Stimulated activated CD8-positive, alpha-beta memory T cell treated with anti-CD3 and anti-CD28 coated beads, Interleukin-7, amount 100 ng/mL, for 24 hours (primary cell): ENCODE measurements at regions not wholly inside any gene's neighbourhood (a gene's known extent, or its start where the extent isn't known, plus 50 kb on each side); places are given as distances from the start of the nearest gene placed in this dataset.
"Not testable (repeated sequence)": the region's sequence is repeated elsewhere in the genome, so short reads cannot be mapped to it uniquely, and the experiment has no call there.

Experiments
- DNase-seq: peaks from one replicate; pipeline ENCODE4 v3.0.0-alpha.2; 2020; ENCODE audit warnings: low read depth

DNA sequence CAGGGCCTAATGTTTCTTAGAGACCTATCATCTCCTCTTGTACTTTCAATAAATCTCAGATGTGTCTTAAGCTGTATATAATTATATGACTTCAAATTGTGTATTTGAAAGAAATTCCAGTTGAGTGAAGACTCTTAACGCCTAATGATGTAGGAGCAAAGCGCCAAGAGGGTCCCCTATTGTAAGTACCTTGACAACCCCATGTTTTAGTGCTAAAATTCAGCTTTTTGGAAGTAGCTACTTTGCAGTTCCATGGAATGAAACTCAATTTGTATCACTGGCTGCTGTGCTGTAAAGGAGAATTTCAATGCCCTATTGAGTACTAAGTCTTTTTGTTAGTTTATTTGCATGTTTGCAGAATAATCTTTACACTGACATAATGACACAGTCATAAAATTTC, 1826.6 kb upstream of the AGA start:
- DNase-seq = no peak

DNA sequence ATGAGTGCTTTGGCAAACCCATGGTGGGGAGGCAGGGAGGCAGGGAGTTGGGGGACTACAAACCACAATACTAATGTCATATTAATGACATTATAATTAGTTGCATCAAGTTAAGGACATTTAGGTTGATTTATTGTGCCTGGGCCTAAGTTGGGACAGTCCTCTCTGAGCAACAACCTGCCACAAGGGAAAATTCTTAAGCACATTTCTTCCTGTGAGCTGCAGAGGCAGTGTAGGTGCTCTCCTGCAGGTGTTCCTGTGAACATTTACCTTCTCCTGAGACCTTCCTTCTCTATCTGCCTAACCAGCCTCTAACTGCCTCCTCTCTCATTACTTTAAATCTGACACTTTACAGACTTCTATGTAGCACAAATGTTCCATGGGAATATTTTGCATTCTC, 1830.0 kb upstream of the AGA start:
- DNase-seq = no peak

DNA sequence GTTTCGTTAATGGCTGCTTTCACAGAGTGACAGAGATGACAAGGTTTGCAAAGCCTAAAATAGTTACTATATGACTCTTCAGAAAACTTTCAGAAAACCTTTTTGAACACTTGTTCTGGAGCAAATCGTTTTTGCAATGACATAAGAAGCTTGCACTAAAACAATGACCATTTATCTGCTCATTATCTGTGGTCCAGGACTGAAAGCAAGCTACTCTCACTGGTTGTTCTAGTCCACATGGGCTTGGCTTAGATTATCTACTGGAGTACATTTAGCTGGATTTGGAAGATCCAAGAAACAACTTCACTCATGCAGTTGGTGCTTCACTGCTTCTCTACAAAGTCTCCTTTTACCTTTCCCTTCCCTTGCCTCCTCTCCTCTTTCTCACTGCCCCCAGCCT, 1836.4 kb upstream of the AGA start:
- DNase-seq = no peak

DNA sequence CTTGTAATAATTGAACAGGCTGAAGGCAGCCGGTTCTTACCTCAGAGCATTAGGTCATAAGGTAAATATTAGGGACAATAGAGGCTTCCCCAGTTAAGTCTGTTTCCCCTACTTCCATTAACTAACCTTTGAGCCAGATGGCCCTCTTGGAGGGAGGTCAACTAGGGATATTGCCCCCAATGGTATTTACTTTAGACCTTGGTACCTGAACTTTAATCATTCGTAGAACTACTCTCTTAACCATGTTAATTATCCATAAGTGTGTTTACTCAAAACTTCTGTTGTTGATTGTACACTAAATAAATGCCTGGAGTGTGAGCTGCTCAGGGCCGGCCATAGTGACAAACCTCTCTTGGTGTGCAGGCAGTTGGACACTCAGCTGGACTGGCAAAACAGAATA, 1843.5 kb upstream of the AGA start:
- no peak for DNase-seq

DNA sequence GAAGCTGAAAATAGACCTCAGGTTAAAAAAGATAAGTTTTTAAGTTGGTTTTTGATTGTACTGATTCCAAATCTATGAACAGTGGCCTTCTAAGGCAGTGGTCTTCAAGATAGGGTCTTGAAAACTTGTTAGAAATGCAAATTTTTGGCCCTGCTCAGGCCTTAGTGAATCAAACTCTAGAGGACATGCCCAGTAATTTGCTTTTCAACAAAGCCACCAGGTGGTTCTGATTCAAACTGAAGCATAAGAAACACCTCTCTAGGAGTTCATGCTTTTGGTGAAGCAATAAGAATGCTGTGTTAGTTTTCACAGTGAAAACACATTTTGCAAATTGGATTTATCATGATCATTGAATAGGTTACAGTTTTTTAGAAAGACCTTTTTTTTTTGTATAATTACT, 1849.4 kb upstream of the AGA start:
- no peak for DNase-seq

DNA sequence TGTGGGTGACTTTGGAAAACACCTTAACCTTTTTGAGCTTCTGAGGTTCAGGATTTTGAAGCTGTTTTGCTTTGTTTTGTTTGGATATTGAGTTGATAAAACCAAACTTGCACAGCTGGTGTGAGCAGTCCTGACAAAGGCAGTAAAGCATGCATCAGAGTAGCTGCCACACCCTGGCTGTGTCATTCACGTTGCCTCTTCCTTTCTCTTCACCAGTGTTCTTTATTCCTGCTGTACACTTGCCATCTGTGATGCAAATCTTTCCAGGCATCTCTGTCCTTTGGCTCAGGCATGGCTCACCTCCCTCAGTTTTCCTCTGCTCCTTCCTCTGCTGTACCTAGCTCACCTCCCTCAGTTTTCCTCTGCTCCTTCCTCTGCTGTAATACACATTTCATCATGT, 1850.2 kb upstream of the AGA start:
- no peak for DNase-seq

DNA sequence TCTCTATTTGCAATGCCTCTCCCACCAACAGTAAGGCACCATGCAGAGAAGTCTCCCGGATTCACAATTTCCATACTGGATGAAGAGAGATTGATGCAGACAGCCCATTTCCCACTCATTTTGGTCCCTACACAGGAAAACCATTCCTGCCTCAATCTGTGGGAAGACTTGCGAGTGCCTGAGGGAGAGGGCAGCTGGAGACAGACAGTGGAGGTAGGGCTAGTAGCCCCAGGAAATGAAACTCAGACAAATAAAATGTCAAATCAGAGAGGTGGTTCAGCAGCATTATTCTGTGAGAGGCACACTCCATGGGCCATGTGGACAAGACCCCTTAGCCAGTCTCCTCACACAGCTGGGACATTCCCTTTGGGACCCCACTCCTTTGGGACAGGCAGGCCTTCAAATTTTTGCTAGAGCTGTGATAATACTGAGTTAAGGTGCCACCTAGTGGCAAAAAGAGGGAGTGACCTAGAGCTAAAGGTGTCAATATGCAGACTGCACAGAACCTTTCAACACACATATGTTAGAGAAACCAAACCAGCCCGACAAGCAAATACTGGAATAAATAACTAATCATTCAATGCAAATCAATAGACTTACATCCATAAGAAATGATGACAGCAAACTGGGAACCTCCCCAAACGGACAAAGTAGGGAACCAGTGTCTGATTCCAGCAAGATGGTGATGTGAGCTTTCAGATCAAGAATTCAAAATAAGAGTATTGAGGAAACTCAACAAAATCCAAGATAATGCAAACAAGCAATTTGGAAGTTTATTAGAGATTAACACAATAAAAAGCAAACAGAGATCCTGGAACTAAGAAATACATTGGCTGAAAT, 1865.3 kb upstream of the AGA start:
- no peak for DNase-seq

DNA sequence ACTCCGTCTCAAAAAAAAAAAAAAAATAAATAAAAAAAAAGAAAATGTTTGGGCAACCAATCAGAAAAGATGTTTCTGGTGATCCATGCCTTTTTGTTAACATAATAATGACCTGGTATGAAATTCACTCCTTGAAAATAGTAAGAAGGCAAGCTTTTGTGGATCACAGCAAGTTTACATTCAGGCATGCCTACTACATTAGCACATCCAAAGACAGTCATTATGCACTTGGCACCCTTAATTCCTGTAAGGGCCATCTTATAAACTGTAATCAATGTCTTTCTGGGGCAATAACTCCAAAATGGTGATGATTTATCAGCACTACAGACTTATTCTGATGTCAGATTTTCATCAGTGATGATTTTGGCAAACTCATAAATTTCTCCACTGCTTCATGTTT, 1871.6 kb upstream of the AGA start:
- DNase-seq = no peak

DNA sequence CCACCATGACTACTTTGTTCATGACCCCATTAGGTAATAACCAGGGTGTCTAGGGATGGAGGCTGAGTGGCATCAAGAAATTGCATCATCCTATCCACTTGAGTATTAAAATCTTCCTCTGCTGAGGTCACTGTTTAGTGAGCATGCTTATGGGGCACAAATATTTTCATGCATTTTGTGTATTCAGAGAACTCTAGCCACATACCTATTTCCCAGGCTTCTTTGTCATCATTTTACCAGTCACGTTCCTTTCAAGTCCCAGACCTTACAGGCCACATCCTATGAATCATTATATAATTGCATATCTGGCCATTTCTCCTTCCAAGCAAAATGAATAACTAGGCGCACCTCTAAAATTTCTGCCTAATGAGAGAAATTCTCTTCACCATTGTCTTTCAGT, 1882.9 kb upstream of the AGA start:
- no peak for DNase-seq

DNA sequence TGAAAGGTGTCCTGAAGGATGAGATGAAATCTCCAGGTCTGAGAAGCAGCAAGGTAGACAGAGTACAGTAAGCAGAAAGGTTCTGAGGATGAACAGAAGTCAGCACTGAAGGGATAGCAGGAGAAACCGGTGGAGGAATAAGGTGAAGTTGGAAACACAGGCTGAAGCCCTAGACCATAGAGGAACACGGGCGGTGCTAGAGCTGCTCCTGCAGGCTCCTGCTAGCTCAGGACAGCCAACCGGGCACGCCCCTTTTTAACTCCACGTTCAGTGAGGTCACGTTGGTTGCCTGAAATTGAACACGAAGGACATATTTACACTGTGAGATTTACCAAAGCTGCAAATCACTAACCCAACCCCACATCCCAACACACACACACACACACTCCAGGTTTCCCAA, 1886.4 kb upstream of the AGA start:
- DNase-seq = no peak

DNA sequence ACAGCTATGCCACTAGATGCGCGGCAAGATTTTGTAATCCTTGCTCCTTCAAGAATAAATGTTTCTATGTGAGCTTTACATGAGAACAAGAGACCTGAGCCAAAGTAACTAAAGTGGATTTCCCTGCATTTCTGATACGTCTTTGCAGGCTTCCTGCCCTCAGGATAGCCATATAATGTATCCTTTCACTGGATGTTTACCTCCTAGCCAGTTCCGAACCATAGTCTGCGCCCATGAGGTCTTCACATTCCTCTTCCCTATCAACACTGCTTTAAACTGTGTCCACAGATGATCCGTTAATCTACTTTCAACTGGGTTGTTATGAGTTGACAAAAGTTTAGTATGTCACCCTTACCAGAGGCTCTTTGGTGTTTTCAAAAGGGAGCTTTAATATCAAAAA, 1889.1 kb upstream of the AGA start:
- no peak for DNase-seq

DNA sequence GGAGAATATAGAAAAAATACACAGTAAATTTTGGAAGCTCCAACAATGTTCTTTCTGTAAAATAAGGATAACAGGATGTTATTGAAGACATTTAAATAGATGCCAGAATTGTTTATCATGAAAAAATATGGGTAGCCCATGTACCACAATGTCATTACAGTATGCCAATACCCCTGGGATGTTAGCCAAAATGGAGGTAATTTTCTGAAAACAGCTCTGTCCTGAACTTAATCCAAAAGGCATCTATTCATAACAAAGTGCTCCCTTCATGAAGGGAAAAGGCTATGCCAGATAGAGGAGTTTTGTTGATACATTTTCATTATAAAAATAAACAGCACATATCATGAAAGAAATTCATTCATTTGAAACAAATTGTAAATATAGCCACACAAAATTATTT, 1902.6 kb upstream of the AGA start:
- DNase-seq = no peak

DNA sequence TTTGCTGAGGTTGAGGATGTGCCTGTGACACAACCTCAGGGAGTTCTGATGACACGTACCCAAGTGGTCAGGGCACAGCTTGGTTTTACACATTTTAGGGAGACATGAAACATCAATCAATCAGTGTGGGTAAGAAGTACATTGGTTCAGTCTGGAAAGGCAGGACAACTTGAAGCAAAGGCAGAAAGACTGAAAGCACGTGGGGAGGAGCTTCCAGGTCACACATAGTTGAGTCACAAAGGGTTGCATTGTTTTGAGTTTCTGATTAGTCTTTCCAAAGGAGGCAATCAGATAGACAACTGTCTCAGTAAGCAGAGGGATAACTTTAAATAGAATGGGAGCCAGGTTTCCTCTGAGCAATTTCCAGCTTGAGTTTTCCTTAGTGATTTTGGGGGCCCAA, 1910.0 kb upstream of the AGA start:
- no peak for DNase-seq

DNA sequence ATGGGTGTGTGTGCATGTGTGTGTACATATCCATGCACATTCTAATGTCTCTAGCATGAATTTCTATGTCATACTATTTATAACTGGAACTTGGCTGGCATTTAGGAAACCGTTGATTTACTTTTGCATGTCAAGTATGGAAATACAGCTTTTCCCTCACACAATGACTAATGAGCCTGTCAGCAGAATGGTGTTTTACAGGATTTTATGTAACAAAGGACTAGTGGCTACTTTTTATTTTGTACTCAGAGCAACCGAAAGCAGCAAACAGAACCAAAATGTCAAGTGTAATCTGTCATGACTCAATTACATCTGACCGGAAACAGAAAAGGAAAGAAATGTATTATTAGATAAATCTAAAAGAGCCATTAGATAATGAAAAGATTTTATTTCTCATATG, 1911.5 kb upstream of the AGA start:
- DNase-seq = no peak

DNA sequence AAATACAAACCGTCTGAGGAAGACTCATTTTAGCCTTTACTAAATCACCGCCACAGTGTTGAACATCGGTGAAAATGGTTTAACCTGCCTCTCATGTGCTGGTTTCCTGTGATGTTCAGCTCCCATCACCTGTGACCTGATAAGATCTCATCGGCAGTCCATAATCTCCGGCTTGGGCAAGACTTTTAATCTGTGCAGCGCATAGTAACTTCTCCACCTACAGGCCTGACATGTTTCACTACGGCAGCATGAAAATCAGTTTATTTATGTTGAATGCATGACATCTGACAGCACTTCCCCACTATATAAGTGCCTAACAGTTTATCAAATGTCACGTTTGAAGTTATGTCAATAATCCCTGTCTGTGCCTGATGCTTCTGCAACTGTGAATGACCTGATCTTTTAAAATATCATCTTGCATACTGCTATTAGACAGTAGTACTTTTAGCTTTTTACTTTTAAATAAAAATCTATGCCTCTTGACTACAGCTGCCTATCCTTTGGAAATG, 1919.8 kb upstream of the AGA start:
- DNase-seq = no peak

DNA sequence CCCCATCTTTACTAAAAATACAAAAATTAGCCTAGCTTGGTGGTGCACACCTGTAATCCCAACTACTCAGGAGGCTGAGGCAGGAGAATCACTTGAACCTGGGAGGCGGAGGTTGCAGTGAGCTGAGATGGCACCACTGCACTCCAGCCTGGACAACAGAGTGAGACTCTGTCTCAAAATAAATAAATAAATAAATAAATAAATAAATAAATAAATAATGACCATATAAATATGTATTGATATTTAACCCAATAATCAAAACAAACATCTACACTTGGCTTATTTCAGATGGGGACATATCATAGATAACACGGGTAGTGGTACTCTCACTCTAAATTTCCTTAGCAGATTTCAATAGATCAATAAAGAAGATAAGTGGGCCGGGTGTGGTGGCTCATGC, 1923.7 kb upstream of the AGA start:
- DNase-seq = not testable (repeated sequence)

DNA sequence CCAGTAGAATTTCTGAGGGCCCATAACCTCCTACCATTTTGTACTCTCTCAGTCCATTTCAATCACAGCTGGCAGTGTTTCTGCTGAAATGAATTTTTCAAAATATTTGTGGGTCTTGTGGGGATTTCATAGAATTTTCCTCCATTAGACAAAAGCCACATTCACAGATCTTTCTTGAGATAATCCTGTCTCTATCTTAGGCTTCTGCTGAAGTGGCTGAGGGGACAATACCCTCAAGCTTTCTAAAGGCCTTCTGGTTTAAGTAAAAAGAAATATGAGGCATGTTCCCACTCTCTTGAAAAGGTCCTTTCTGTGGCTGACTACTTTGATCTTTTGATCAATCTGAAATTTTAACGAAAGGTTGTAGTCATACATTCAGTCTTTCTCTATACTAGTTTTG, 1930.0 kb upstream of the AGA start:
- no peak for DNase-seq

DNA sequence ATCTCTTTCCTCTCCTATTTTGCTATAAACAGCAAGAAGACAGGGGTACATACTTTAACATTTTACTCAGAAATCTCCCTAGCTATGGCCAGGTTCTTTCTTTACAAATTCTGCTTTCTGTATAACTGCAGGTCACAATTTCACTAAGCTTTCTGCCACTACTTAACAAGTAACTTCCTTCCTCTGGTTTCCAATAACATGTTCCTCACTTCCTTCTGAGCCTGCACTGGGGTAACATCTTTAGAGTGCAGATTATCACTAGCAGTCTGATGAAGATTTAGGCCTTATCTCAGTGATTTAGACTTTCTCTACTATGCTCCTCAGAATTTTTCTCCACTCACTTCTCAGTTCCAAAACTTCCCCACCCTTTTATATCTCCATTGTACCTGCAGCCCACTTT, 1930.5 kb upstream of the AGA start:
- DNase-seq = no peak

DNA sequence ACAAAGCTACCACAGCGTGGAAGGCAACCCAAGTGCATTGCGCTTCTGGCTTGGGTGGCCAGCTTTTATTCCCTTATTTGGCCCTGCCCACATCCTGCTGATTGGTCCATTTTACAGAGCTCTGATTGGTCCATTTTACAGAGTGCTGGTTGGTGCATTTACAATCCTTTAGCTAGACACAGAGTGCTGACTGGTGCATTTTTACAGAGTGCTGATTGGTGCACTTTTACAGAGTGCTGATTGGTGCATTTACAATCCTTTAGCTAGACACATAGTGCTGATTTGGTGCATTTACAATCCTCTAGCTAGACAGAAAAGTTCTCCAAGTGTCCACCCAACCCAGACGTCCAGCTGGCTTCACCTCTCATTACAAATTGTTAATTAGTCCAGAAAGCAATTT, 1936.6 kb upstream of the AGA start:
- not testable (repeated sequence) for DNase-seq

DNA sequence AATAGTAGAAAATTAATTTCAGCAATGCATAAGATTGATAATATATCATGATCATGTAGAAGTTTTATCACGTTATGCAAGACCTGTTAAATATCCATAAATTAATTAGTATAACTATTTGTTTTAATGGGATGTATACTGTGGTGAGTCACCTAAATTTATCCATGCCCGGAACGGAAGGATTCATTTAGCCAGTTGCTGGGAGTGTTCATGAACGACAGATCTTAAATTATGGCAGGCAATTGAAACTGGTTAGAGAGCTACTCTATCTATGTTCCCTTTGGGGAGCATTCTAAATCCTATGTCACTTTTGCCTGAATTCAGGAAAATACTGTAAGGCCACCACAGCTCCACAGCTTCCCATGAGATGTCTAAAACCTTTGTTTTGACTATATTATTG, 1950.5 kb upstream of the AGA start:
- no peak for DNase-seq

DNA sequence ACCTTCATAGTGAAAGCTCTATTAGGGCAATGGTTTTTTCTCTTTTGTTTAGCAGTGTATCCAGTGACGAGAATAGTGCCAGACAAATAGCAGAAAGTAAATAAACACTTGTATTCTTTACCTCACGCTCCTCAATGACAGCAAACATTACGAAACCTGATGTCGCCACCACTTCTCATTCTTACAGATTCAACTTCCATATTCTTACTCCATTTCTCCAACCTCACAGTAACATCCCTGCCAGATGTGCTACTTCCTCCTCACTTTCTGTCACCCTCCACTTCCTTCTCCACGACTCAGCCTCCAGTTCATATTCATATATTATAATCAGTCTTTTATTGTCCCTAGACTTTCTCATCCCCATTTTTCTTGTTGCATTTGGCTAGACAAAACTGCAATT, 1956.2 kb upstream of the AGA start:
- DNase-seq = no peak

DNA sequence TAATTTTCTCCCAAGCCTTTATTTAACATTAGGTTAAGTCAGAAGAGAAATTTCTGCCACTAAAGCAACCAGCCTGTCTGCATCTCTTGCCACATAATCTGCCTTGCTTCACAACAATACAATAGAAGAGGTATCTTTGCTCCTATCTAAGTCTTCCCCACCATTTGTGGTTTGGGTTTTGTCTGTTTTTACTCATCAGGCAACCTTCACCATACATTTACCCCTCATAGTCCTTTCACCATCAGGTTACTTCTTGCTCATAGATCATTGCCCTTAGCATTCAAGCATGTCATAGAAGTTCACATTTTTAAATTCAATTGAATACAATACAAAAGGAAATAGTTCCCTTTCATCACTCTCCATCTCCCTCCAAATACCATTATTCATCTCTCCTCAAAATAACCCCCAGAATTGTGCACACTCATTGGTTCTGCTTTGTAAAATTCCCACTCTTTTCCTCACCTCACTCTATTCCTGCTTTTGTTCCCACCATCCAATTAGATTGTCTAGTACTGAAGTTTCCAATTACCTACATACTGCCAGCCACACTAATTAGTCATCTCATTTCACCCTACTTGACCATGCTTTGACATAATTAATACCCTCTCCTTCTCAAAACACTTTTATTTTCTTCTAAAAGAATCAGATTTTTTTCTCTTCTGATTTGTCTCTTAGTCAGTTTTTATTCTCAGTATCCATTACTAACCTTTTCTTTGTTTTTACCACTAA, 1957.0 kb upstream of the AGA start:
- no peak for DNase-seq

DNA sequence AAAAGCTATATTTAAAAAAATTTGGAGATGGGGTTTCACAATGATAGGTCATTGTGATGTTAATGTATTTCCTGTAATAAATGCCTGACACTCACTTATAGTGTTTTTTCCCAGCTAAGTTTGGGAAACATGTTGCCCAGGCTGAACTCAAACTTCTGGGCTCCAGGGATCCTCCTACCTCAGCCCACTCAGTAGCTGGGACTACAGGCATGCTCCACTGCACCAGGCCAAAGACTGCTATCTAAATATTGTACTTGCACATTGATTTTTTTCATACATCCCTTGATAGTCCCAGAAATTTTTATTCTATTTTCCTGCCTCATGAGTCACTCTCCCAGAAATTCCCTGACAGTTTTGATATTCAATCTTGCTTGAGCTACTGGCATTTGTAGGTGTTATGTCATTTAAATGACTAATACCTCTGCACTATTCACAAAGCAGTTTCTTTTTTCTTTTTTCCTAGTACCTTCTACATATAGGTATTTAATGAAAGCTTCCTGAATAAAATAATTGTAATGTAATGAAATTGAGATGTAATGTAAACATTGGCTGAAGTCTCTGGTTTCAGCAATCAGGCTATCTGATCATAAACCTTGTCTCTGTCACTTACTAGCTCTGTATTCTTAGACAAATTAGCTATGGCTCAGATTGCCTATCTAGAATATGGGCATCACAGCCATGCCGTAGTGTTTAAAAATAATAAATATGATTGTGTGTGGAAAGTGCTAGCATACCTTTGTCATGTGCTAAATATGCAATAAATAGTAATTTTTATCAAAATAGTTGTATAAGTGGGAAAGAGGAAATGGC, 1973.0 kb upstream of the AGA start:
- DNase-seq = no peak
